Lung (tissue), 11 donors: ENCODE measurements at regions not wholly inside any gene's neighbourhood (a gene's known extent, or its start where the extent isn't known, plus 50 kb on each side); places are given as distances from the start of the nearest gene placed in this dataset.
A peak's percentile ranks its signal among the peaks of the same experiment; 100 is the strongest.
"Not testable (repeated sequence)": the region's sequence is repeated elsewhere in the genome, so short reads cannot be mapped to it uniquely, and the experiment has no call there.

Experiments used
- ATAC-seq: fragments of 200-7000 bp; cut with Tn5 transposase; one replicate; pipeline ENCODE4 v1.9.1; 2020; ENCODE audit warnings: moderate number of reproducible peaks; ENCODE audit not compliant: insufficient read depth, low FRiP score
- DNase-seq, 3 donors: peaks; one replicate each; pipeline ENCODE4 v3.0.0-alpha.2; 2013 to 2017
- H3K27ac ChIP-seq, 2 donors: one replicate each; pipeline ENCODE4 v1.5.1; 2013; ENCODE audit warnings: mild to moderate bottlenecking in 2 of 2, moderate library complexity in 2 of 2, control low read depth in 1 of 2, inconsistent platforms in 1 of 2, low read depth in 1 of 2, low read length in 1 of 2
- H3K27me3 ChIP-seq, 3 donors: one replicate each; pipeline ENCODE4 v1.5.1; 2013; ENCODE audit warnings: low read length in 2 of 3; ENCODE audit not compliant: control insufficient read depth in 3 of 3, insufficient read depth in 3 of 3
- H3K36me3 ChIP-seq, 4 donors: one replicate each; pipeline ENCODE4 v1.5.1; 2013; ENCODE audit warnings: low read length in 4 of 4, mild to moderate bottlenecking in 1 of 4, moderate library complexity in 1 of 4; ENCODE audit not compliant: control insufficient read depth in 4 of 4, insufficient read depth in 4 of 4
- H3K4me1 ChIP-seq, 5 donors: one replicate each; pipeline ENCODE4 v1.5.1; 2013; ENCODE audit warnings: low read length in 5 of 5, mild to moderate bottlenecking in 2 of 5, moderate library complexity in 1 of 5; ENCODE audit not compliant: control insufficient read depth in 5 of 5, insufficient read depth in 5 of 5
- H3K4me3 ChIP-seq: one replicate; pipeline ENCODE4 v1.5.1; 2013; ENCODE audit warnings: mild to moderate bottlenecking, control low read depth, moderate library complexity
- H3K9ac ChIP-seq, 2 donors: one replicate each; pipeline ENCODE4 v1.5.1; 2013; ENCODE audit warnings: low read length in 2 of 2, control low read depth in 1 of 2; ENCODE audit not compliant: insufficient read depth in 1 of 2
- H3K9me3 ChIP-seq, 4 donors: one replicate each; pipeline ENCODE4 v1.5.1; 2013; ENCODE audit warnings: low read length in 3 of 4, mild to moderate bottlenecking in 1 of 4, moderate library complexity in 1 of 4; ENCODE audit not compliant: control insufficient read depth in 4 of 4, insufficient read depth in 3 of 4
- WGBS, 2 donors: extraction: QIAGEN DNeasy Blood & Tissue Kit; methylation state at CpG; one replicate each; pipeline ENCODE4 v1.1.7; 2013; 5-methylcytosine and 5-hydroxymethylcytosine counted together
- TF ChIP-seq, protein P1 (sequence below): IDR thresholded peaks from 2 replicates; pipeline ENCODE4 v1.5.1; 2012; ENCODE audit warnings: mild to moderate bottlenecking; ENCODE audit errors: control extremely low read depth, extremely low read depth
- donor health status: control.
- donor health status: control.
- donor health status: Bipolar disorder and iron deficiency.
- donor health status: healthy.
- donor health status: DM: yes; HTN: yes; CAD: no.

DNA sequence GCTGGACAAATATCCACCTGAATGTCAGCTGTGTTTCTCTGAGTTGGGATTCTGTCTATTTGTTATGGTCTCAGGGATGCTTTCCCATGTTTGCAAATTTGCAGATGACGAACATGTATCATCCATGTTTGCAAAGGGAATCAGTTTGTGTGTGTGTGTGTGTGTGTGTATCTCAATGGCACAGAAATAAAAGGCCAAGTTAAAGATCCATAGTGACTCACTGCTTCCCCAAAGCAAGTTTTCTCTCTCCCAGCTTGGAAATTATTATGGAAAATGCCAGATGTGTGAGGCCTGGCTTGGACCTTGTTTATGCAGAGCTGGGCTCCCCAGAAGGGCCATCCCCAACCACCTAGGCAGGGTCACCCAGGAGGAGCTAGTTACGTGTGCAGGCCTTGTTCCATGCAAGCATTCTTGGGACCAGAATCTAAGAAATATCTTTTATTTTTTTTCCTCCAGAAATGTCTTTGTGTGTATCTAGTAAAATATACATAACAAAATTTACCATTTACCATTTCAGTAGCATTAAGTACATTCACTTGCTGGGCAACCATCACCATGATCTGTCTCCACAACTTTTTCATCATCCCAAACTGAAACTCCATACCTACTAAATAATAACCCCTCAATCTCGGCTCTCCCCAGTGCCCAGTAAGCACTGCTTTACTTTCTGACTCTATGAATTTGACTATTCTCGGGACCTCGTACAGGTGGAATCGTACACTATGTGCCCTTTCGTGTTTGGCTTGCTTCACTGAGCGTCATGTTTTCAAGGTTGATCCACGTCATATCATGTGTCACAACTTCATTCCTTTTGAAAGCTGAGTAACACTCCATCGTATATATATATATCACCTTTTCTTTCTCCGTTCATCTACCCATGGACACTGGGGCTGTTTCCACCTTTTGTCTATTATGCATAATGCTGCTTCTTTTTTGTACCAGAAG lies 56.6 kb upstream of the WNT7B start:
- no peak overlapping the region for H3K9ac ChIP-seq
- no peak overlapping the region for H3K27ac ChIP-seq
- TF ChIP-seq, protein P1, sequence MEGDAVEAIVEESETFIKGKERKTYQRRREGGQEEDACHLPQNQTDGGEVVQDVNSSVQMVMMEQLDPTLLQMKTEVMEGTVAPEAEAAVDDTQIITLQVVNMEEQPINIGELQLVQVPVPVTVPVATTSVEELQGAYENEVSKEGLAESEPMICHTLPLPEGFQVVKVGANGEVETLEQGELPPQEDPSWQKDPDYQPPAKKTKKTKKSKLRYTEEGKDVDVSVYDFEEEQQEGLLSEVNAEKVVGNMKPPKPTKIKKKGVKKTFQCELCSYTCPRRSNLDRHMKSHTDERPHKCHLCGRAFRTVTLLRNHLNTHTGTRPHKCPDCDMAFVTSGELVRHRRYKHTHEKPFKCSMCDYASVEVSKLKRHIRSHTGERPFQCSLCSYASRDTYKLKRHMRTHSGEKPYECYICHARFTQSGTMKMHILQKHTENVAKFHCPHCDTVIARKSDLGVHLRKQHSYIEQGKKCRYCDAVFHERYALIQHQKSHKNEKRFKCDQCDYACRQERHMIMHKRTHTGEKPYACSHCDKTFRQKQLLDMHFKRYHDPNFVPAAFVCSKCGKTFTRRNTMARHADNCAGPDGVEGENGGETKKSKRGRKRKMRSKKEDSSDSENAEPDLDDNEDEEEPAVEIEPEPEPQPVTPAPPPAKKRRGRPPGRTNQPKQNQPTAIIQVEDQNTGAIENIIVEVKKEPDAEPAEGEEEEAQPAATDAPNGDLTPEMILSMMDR: no peak
- H3K27me3 ChIP-seq: no peaks in the 10 kb centered on the region
- peaks cover 0 to 16% (median 7%) of the 10 kb centered on the region in 5 donors for H3K4me1 ChIP-seq
- no peak overlapping the region for H3K4me3 ChIP-seq
- no peaks in the 10 kb centered on the region for H3K36me3 ChIP-seq
- 95 to 97% methylated on average over 11 of the region's 11 CpGs for WGBS, 2 donors
- ATAC-seq (no peak), DNase-seq (no peak)
- H3K9me3 ChIP-seq: no peaks in the 10 kb centered on the region

DNA sequence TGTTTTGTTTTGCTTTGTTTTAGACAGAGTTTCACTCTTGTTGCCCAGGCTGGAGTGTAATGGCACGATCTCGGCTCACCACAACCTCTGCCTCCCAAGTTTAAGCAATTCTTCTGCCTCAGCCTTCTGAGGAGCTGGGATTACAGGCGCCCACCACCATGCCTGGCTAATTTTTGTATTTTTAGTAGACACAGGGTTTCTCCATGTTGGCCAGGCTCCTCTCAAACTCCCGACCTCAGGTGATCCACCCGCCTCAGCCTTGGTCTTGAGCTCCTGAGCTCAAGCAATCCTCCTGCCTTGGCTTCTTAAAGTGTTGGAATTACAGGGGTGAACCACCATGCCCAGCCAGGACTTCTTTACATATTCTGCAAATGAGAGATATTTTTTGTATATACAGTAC lies 57.5 kb upstream of the WNT7B start:
- not testable (repeated sequence) for H3K9ac ChIP-seq, ATAC-seq, H3K9me3 ChIP-seq, H3K36me3 ChIP-seq, H3K4me3 ChIP-seq, H3K27me3 ChIP-seq, H3K27ac ChIP-seq, DNase-seq
- peaks cover 0 to 16% (median 8%) of the 10 kb centered on the region in 5 donors for H3K4me1 ChIP-seq
- WGBS, 2 donors: 89 to 91% methylated on average over 5 of the region's 5 CpGs

- no peak for DNase-seq
- ATAC-seq: no peak
- Histone ChIP-seq H3K9me3 (no peaks in the 10 kb centered on the region), H3K27me3 (no peaks in the 10 kb centered on the region), H3K4me3 (no peak overlapping the region), H3K4me1 (peaks cover 0 to 16% (median 8%) of the 10 kb centered on the region in 5 donors), H3K36me3 (no peaks in the 10 kb centered on the region), H3K9ac (peak overlapping the region in 1 of 2 donors; percentile 83), H3K27ac (peak overlapping the region in 1 of 2 donors; percentile 80)
- TF ChIP-seq, protein P1: no peak
- 2% methylated on average over 16 of the region's 16 CpGs for WGBS, 2 donors
These were observed 58.4 kb upstream of the WNT7B start for GRCh38 chr22:46035380-46035741.

DNA sequence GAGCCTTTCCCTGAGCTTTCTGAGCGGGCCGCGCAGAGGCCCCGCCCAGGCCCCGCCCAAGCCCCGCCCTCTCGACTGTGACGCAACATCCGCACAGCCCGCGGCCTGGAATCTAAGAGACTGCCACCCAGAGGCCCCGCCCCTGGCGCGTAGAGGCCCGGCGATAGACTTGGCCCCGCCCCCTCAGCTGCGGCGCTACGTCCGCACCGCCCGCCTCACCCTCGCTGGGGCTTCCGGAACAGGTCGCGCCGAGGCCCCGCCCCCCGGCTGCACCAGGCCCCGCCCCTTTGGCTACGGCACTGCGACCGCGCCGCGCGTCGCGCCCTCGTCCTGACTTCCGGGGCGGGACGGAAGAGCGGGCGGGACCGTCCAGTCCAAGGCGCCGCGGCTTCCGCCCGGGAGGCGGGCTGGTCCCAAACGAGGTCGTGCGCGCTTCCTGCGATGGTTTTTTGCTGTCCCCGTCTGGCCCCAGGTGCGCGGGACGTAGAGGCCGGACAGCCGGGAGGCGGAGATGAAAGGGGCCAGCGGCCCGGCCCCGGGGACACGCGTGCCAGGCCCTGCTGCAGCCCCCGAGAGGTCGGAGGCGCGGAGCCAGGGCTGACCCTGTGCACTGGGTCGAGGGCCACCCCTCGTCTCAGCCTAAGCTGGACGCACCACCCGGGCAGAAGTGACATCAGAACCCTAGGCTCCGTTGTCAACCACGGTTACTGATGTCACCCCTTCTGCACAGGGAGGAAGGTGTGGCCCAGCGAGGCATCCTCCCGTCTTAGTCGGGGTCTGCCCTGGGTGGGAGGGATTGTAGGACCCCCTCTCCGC lies 59.0 kb upstream of the WNT7B start:
- Histone ChIP-seq H3K4me1 (peaks cover 0 to 16% (median 8%) of the 10 kb centered on the region in 5 donors), H3K4me3 (peak overlapping the region; percentile 80), H3K27me3 (no peaks in the 10 kb centered on the region), H3K27ac (peak overlapping the region; percentile 96 to 97), H3K36me3 (no peaks in the 10 kb centered on the region), H3K9me3 (no peaks in the 10 kb centered on the region), H3K9ac (peak overlapping the region; percentile 59 to 94)
- ATAC-seq: peak; percentile 99
- DNase-seq: peak; percentile 100
- TF ChIP-seq, protein P1: no peak
- 0 to 1% methylated on average over 51 to 84 of the region's 84 CpGs for WGBS, 2 donors
